Left renal cortex interstitium (tissue), 4 donors: ENCODE measurements at regions not wholly inside any gene's neighbourhood (a gene's known extent, or its start where the extent isn't known, plus 50 kb on each side); places are given as distances from the start of the nearest gene placed in this dataset.

ENCODE experiments used
- DNase-seq, 4 donors: peaks; one replicate each; pipeline ENCODE4 v3.0.0-alpha.2; 2013; ENCODE audit warnings: low read depth in 4 of 4, low spot score in 2 of 4, missing footprints in 1 of 4

- no peak for DNase-seq
These were observed 191.8 kb downstream of the KDR start for GRCh38 chr4:54933579-54933978.

- DNase-seq = no peak
These were observed 195.2 kb downstream of the KDR start for GRCh38 chr4:54930226-54930625.

GRCh38 chr4:54929459-54929858 is 195.9 kb downstream of the KDR start:
- no peak for DNase-seq

GRCh38 chr4:54924891-54925290 is 200.5 kb downstream of the KDR start:
- no peak for DNase-seq

GRCh38 chr4:54915276-54915675 is 210.1 kb downstream of the KDR start:
- no peak for DNase-seq

- DNase-seq = no peak
These were observed 210.6 kb downstream of the KDR start for GRCh38 chr4:54914781-54915180.

- DNase-seq = no peak
These were observed 211.5 kb downstream of the KDR start for GRCh38 chr4:54913751-54914526.

GRCh38 chr4:54912155-54912554 is 213.2 kb downstream of the KDR start:
- no peak for DNase-seq

- no peak for DNase-seq
These were observed 215.4 kb downstream of the KDR start for GRCh38 chr4:54909961-54910360.

GRCh38 chr4:54908763-54909162 is 216.6 kb downstream of the KDR start:
- no peak for DNase-seq

GRCh38 chr4:54904953-54905352 is 220.4 kb downstream of the KDR start:
- DNase-seq = no peak

- DNase-seq = no peak
These were observed 222.4 kb downstream of the KDR start for GRCh38 chr4:54902976-54903375.

GRCh38 chr4:54902271-54902670 is 223.1 kb downstream of the KDR start:
- no peak for DNase-seq

- no peak for DNase-seq
These were observed 224.2 kb downstream of the KDR start for GRCh38 chr4:54901202-54901601.

GRCh38 chr4:54898656-54899340 is 226.6 kb downstream of the KDR start:
- DNase-seq = no peak

- no peak for DNase-seq
These were observed 227.3 kb downstream of the KDR start for GRCh38 chr4:54898056-54898562.

GRCh38 chr4:54897590-54897989 is 227.8 kb downstream of the KDR start:
- no peak for DNase-seq

- no peak for DNase-seq
These were observed 224.9 kb downstream of the KIT start for GRCh38 chr4:54882616-54883015.

- DNase-seq = no peak
These were observed 221.8 kb downstream of the KIT start for GRCh38 chr4:54879576-54879975.

- no peak for DNase-seq
These were observed 219.2 kb downstream of the KIT start for GRCh38 chr4:54877006-54877405.

- no peak for DNase-seq
These were observed 214.5 kb downstream of the KIT start for GRCh38 chr4:54872261-54872660.
